ENCODE measurements at regions not wholly inside any gene's neighbourhood (a gene's known extent, or its start where the extent isn't known, plus 50 kb on each side); places are given as distances from the start of the nearest gene placed in this dataset.
A peak's percentile ranks its signal among the peaks of the same experiment; 100 is the strongest.
"Not testable (repeated sequence)": the region's sequence is repeated elsewhere in the genome, so short reads cannot be mapped to it uniquely, and the experiment has no call there.

- DNase-seq, result no peak
Observed at GRCh38 chrX:18102006-18102405, 118.7 kb downstream of the BEND2 start.

- DNase-seq, result no peak
Observed at GRCh38 chrX:18101087-18101486, 119.6 kb downstream of the BEND2 start.

- DNase-seq, result no peak
Observed at GRCh38 chrX:18099745-18100144, 120.9 kb downstream of the BEND2 start.

GRCh38 chrX:18098763-18099162 is 121.9 kb downstream of the BEND2 start:
- peak; percentile 20 for DNase-seq

GRCh38 chrX:18076434-18076833 is 144.3 kb downstream of the BEND2 start:
- DNase-seq, result no peak

GRCh38 chrX:18075603-18076002 is 145.1 kb downstream of the BEND2 start:
- DNase-seq, result no peak

- DNase-seq, result not testable (repeated sequence)
Observed at GRCh38 chrX:18068045-18068444, 152.6 kb downstream of the BEND2 start.

- peak; percentile 0 for DNase-seq
Observed at GRCh38 chrX:18065956-18066355, 154.7 kb downstream of the BEND2 start.

GRCh38 chrX:18051690-18052089 is 169.0 kb downstream of the BEND2 start:
- DNase-seq, result no peak

GRCh38 chrX:18047491-18047890 is 173.2 kb downstream of the BEND2 start:
- no peak for DNase-seq

- DNase-seq, result no peak
Observed at GRCh38 chrX:18045436-18045835, 175.2 kb downstream of the BEND2 start.

GRCh38 chrX:18042776-18043175 is 177.9 kb downstream of the BEND2 start:
- DNase-seq, result no peak

GRCh38 chrX:18041656-18042055 is 179.0 kb downstream of the BEND2 start:
- DNase-seq, result no peak

- DNase-seq, result no peak
Observed at GRCh38 chrX:18039023-18039422, 177.9 kb upstream of the RAI2 start.

GRCh38 chrX:18036394-18036793 is 175.3 kb upstream of the RAI2 start:
- no peak for DNase-seq

GRCh38 chrX:18034945-18035344 is 173.8 kb upstream of the RAI2 start:
- DNase-seq, result no peak

GRCh38 chrX:18034504-18034903 is 173.4 kb upstream of the RAI2 start:
- DNase-seq, result no peak

- DNase-seq, result no peak
Observed at GRCh38 chrX:18032486-18033221, 171.6 kb upstream of the RAI2 start.

- DNase-seq, result no peak
Observed at GRCh38 chrX:18031726-18032375, 170.8 kb upstream of the RAI2 start.

GRCh38 chrX:18030656-18031055 is 169.6 kb upstream of the RAI2 start:
- not testable (repeated sequence) for DNase-seq

GRCh38 chrX:18026166-18026565 is 165.1 kb upstream of the RAI2 start:
- no peak for DNase-seq

- DNase-seq, result no peak
Observed at GRCh38 chrX:18017411-18017810, 156.3 kb upstream of the RAI2 start.

GRCh38 chrX:18016941-18017340 is 155.8 kb upstream of the RAI2 start:
- DNase-seq, result no peak

GRCh38 chrX:18010253-18010652 is 149.2 kb upstream of the RAI2 start:
- no peak for DNase-seq

Measured in tongue (tissue), 1 donor.